ENCODE measurements at regions not wholly inside any gene's neighbourhood (a gene's known extent, or its start where the extent isn't known, plus 50 kb on each side); places are given as distances from the start of the nearest gene placed in this dataset.
"Not testable (repeated sequence)": the region's sequence is repeated elsewhere in the genome, so short reads cannot be mapped to it uniquely, and the experiment has no call there.

DNA sequence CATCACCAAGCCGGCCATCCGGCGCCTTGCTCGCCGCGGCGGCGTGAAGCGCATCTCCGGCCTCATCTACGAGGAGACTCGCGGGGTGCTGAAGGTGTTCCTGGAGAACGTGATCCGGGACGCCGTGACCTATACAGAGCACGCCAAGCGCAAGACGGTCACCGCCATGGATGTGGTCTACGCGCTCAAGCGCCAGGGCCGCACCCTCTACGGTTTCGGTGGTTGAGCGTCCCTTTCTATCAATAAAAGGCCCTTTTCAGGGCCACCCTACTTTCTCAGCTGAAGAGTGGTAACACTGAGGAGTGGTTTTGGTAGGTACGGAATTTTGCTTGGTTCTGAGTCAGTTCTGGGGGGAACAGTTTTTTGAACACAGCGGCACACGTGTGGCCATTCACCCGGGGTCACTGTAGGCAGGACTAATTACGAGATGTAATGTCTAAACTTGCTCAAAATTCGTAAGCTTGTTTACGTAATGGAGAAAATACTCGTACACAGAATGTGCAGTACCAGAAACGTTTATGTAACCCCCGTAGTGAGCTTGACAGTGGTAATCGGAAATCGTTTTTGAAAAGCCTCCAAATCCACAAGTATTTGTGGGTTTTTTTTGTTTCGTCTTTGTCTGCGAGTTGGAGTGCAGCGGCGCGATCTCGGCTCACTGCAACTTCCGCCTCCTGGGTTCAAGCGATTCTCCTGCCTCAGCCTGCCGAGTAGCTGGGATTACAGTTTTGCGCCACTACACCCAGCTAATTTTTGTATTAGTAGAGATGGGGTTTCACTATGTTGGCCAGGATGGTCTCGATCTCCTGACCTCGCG lies 87.8 kb downstream of the OR2B2 start (continued):
- TF ChIP-seq ZNF18 (CRISPR knock-in tag; IDR thresholded peaks at IDR 0.05; ENCODE audit: insufficient replicate concordance): peak; percentile 50
- peak; percentile 83 for TF ChIP-seq HINFP (CRISPR knock-in tag; IDR thresholded peaks at IDR 0.05; ENCODE audit: low read depth)
- peak; percentile 83 for TF ChIP-seq ZNF501 (CRISPR knock-in tag; IDR thresholded peaks at IDR 0.05)
- 0 out of 2 replicates have a peak, but pooled peaks have one; percentile 21 for TF ChIP-seq HIVEP1 (CRISPR knock-in tag; IDR thresholded peaks at IDR 0.05)
- TF ChIP-seq U2AF2 (IDR thresholded peaks at IDR 0.05; ENCODE audit: low read depth, low read length): 0 out of 2 replicates have a peak, but pooled peaks have one; percentile 16

DNA sequence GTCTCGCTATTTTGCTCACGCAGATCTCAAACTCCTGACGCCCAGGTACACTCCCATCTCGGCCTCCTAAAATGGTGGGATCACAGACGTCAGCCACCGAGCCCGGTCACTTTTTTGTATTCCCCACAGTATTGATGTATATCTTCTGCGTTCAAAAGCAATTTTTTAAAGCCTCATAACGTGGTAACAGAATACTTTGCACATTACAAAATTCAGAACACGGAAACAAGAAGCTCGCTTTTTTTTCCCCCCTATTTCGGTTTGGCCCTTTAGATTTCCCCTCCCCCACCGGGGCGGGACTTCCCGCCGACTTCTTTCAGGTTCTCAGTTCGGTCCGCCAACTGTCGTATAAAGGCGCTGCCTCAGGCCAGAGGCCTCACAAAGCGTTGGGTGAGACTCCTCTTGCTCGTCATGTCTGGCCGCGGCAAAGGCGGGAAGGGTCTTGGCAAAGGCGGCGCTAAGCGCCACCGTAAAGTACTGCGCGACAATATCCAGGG lies 88.4 kb downstream of the OR2B2 start:
- H3K36me3 ChIP-seq (replicated peaks in 1 of 2; ENCODE audit: control insufficient read depth in 1 of 2, insufficient read depth in 2 of 2, low read length in 2 of 2); H3K27me3 ChIP-seq (ENCODE audit: control insufficient read depth in 1 of 2, insufficient read depth in 2 of 2, low read length in 2 of 2); in situ Hi-C loops (cut with HindIII; ENCODE audit: extremely low pct_ligation_motif_present, low pct_unique_long_range_greater_than_20kb); H3K9me3 ChIP-seq (ENCODE audit: low read length); CTCF ChIA-PET (ENCODE audit: low intra/inter-chr PET ratio, low total read pairs); H3K79me2 ChIP-seq (ENCODE audit: insufficient read depth, low read length); H4K20me1 ChIP-seq (ENCODE audit: insufficient read depth, low read length); BruUV-seq (replicated peaks); intact Hi-C loops (cut with micrococcal nuclease; ENCODE audit: unreplicated experiment); TF ChIP-seq SOX13 (IDR thresholded peaks at IDR 0.05): not testable (repeated sequence)
- WGBS (ENCODE audit: low lambda C conversion rate): 20% methylated on average over 22 of the region's 31 CpGs
- FAIRE-seq: peak; percentile 28
- Histone ChIP-seq H3K4me3 (replicated peaks in 1 of 3; ENCODE audit: insufficient read depth in 1 of 3, low read depth in 2 of 3, low read length in 3 of 3) (peak overlapping the region; percentile 47 to 65 (median 56)), H3K4me1 (ENCODE audit: insufficient read depth, low read length) (peaks cover 25% of the 10 kb centered on the region), H2AFZ (ENCODE audit: low read length) (peak overlapping the region; percentile 78), H3K9ac (ENCODE audit: insufficient read depth, low read depth, low read length) (peak overlapping the region; percentile 70), H3K4me2 (ENCODE audit: low read depth, low read length) (peak overlapping the region; percentile 74), H3K27ac (ENCODE audit: extremely low read length, insufficient read depth, low read length) (peak overlapping the region; percentile 89)
- peak; percentile 60 for DNase-seq (ENCODE audit: low spot score)
- POLR2A ChIA-PET: interaction anchor here (0.7 to 5.6 kb wide), 12 partner anchors 8 to 1779 kb away, joined by 3 to 81 read pairs (median 4); a partner anchor contains a TSS
- peak; percentile 92 for ATAC-seq
- peak; percentile 46; the same call in 1 of the 2 replicates for TF ChIP-seq ZNF792 (CRISPR knock-in tag; IDR thresholded peaks at IDR 0.05)
- TF ChIP-seq ZNF350 (CRISPR knock-in tag; IDR thresholded peaks at IDR 0.05; ENCODE audit: borderline replicate concordance, low read depth): peak; percentile 17; the same call in 1 of the 2 replicates
- peak; percentile 16 for TF ChIP-seq ASH2L (IDR thresholded peaks at IDR 0.05; ENCODE audit: insufficient read length, low read depth, low read length)
- TF ChIP-seq ZNF264 (CRISPR knock-in tag; IDR thresholded peaks at IDR 0.05): 0 out of 2 replicates have a peak, but pooled peaks have one; percentile 21
- peak; percentile 44; the same call in 1 of the 2 replicates for TF ChIP-seq RXRA (CRISPR knock-in tag; IDR thresholded peaks at IDR 0.05)
- 0 out of 2 replicates have a peak, but pooled peaks have one; percentile 7 for TF ChIP-seq FOXK1 (CRISPR knock-in tag; IDR thresholded peaks at IDR 0.05; ENCODE audit: borderline replicate concordance, low read depth)
- peak in 1 of 2 experiments; percentile 44; a peak in 1 of 4 replicates for TF ChIP-seq SOX13 (CRISPR knock-in tag; conservative IDR thresholded peaks at IDR 0.05 in 1 of 2, IDR thresholded peaks at IDR 0.05 in 1 of 2)
- TF ChIP-seq ZFP91 (CRISPR knock-in tag; IDR thresholded peaks at IDR 0.05; ENCODE audit: borderline replicate concordance): 0 out of 2 replicates have a peak, but pooled peaks have one; percentile 67
- peak; percentile 26; the same call in 1 of the 2 replicates for TF ChIP-seq NR2F2 (IDR thresholded peaks at IDR 0.05; ENCODE audit: borderline replicate concordance, low read depth)
- 0 out of 2 replicates have a peak, but pooled peaks have one; percentile 32 for TF ChIP-seq ETV5 (CRISPR knock-in tag; IDR thresholded peaks at IDR 0.05; ENCODE audit: borderline replicate concordance)

Data from HepG2 (cell line).